ENCODE measurements at regions not wholly inside any gene's neighbourhood (a gene's known extent, or its start where the extent isn't known, plus 50 kb on each side); places are given as distances from the start of the nearest gene placed in this dataset.

- no peak for DNase-seq
Measured at GRCh38 chr22:19625331-19626041, 88.8 kb upstream of the SEPTIN5 start.

- no peak for DNase-seq
Measured at GRCh38 chr22:19626042-19626587, 88.2 kb upstream of the SEPTIN5 start.

- no peak for DNase-seq
Measured at GRCh38 chr22:19626666-19627065, 87.6 kb upstream of the SEPTIN5 start.

GRCh38 chr22:19628038-19628776 lies 86.1 kb upstream of the SEPTIN5 start:
- DNase-seq: no peak

- DNase-seq: no peak
Measured at GRCh38 chr22:19629331-19629719, 85.0 kb upstream of the SEPTIN5 start.

- DNase-seq: peak; percentile 88 to 91
Measured at GRCh38 chr22:19629720-19630419, 84.4 kb upstream of the SEPTIN5 start.

GRCh38 chr22:19630614-19631013 lies 83.7 kb upstream of the SEPTIN5 start:
- no peak for DNase-seq

- peak in 1 of 2 donors; percentile 21 for DNase-seq
Measured at GRCh38 chr22:19631899-19632667, 82.2 kb upstream of the SEPTIN5 start.

- no peak for DNase-seq
Measured at GRCh38 chr22:19632668-19633148, 81.6 kb upstream of the SEPTIN5 start.

- DNase-seq: no peak
Measured at GRCh38 chr22:19634226-19634975, 79.9 kb upstream of the SEPTIN5 start.

GRCh38 chr22:19635644-19636043 lies 78.7 kb upstream of the SEPTIN5 start:
- DNase-seq: no peak

GRCh38 chr22:19636696-19637407 lies 77.5 kb upstream of the SEPTIN5 start:
- DNase-seq: no peak

- DNase-seq: no peak
Measured at GRCh38 chr22:19637408-19638281, 76.7 kb upstream of the SEPTIN5 start.

GRCh38 chr22:19638282-19639015 lies 75.9 kb upstream of the SEPTIN5 start:
- DNase-seq: no peak

- no peak for DNase-seq
Measured at GRCh38 chr22:19639610-19640135, 74.6 kb upstream of the SEPTIN5 start.

GRCh38 chr22:19640306-19640705 lies 74.0 kb upstream of the SEPTIN5 start:
- no peak for DNase-seq

- no peak for DNase-seq
Measured at GRCh38 chr22:19641254-19641982, 72.9 kb upstream of the SEPTIN5 start.

GRCh38 chr22:19641983-19642451 lies 72.3 kb upstream of the SEPTIN5 start:
- no peak for DNase-seq

All from stimulated activated CD4-positive, alpha-beta T cell treated with anti-CD3 and anti-CD28 coated beads, Interleukin-2, amount 100 ng/mL, for 24 hours (primary cell).